Stimulated activated CD4-positive, alpha-beta T cell treated with anti-CD3 and anti-CD28 coated beads, TNF-alpha, amount 100 ng/mL, for 48 hours (primary cell): ENCODE measurements at regions not wholly inside any gene's neighbourhood (a gene's known extent, or its start where the extent isn't known, plus 50 kb on each side); places are given as distances from the start of the nearest gene placed in this dataset.
"Not testable (repeated sequence)": the region's sequence is repeated elsewhere in the genome, so short reads cannot be mapped to it uniquely, and the experiment has no call there.

Source experiments
- DNase-seq, 3 donors: peaks; one replicate each; pipeline ENCODE4 v3.0.0-alpha.2; 2020; ENCODE audit warnings: low read depth in 3 of 3

DNA sequence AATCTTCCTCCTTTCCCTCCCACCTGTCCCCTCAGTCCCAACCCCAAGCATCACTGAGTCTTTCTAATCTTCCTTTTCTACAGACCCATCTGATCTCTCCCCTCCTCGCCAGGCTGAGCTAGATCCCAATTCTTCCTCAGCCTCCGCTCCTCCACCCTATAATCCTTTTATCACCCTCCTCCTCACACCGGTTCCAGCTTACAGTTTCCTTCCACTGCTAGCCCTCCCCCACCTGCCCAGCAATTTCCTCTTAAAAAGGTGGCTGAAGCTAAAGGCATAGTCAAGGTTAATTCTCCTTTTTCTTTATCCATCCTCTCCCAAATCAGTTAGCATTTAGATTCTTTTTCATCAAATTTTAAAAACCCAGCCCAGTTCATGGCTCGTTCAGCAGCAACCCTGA, 470.6 kb upstream of the NUDT12 start:
- not testable (repeated sequence) for DNase-seq

DNA sequence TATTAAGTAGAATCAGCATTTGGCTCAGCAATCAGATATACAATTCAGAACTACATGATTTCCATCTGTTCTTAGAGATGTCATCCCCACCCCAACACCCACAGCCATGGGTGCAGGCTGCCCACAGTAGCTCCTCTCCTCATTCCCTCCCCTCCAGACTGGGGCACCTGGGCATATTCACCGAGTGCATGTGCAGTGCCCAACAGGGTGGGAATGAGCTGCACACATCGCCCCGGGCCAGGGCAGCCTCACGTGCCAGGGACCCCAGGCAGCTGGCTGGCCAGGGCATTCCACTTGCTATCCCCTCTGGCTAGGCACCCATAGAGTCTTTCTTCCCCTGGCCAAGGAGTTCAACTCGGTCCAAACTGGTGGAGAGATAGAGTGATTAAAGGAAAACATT, 461.9 kb upstream of the NUDT12 start:
- DNase-seq, result no peak

DNA sequence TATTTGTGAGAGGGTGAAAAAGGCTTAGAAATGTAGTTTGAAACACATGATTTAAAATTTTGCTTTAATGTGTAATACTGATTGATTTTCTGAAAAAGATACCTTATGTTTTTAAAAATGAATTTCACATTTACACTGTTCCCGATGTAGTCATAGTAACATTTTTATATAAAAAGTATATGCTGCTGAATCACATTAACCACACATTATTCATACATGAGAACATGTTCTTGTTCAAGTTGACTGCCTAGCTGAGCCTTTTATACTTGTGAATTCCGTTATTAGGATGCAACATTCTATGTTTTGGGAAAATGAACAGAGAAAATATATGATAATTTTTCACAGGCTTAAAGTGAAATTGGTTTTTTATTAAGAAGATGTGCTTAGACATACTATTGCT, 461.1 kb upstream of the NUDT12 start:
- DNase-seq, result no peak

DNA sequence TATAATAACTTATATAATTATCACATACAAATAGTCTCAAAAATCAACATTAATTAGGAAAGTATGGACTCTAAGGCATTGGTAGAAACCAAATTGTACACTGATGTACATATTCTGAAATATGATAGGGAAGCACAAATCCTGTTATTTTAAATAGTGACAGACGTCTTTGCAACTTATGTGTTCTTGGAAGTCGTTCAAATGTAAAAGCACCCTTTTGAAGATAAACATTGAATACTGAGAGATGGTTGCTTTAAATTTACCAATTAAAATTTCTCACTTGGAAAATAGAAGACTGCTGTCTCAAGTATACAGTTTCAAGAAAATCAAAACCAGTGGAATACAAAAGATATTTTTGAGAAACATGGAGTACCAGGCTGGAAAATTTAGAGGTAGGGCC, 457.4 kb upstream of the NUDT12 start:
- DNase-seq, result no peak

DNA sequence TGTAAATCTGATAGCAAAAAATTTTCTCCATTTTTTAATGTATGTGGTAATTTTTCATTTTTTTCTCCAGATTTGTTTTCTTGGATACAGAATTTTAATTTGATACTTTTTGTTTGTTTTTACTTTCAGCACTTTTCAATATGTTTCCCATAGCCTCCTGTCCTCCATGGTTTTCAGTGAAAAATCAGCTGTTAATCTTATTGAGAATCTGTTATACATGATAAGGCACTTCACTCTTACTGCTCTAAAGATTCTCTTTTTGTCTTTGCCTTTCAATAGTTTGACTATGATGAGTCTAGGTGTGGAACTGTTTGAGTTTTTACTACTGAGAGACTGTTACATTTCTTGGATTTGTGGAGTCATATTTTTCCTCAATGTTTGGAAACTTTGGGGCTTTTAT, 455.7 kb upstream of the NUDT12 start:
- no peak for DNase-seq

DNA sequence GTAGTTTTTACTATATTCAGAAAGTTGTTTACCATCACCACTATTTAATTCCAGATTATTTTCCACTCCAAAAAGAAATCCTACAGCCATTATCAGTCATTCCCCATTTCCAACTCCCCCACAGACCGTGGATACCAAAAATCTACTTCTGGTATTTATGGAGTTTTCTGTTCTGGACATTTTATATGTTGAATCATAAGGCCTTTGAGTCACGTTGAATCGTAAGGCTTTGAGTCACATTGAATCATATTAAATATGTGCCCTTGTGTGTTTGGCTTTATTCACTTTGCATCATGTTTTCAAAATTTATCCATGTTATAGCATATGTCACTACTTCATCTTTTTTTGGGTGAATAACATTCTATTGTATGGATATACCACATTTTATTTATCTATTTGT, 454.1 kb upstream of the NUDT12 start:
- DNase-seq, result no peak

DNA sequence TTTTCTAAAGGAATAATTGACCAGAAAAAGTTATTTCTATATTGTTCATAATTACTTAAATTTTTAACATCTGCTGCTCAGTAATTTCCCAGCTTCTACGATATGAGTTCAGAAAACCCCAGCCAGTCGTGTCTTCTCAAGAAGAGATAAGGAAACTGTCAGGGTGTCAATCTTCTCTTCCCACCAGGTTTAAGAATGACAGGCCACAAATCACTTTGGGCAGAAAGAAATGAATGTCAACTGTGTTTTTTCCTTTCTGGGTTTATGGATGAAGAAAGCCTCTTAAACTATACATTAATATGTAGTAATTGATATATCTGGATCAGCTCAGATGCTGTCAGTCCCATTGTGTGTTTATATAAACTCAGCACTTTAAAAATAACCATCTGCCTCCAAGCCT, 453.2 kb upstream of the NUDT12 start:
- no peak for DNase-seq

DNA sequence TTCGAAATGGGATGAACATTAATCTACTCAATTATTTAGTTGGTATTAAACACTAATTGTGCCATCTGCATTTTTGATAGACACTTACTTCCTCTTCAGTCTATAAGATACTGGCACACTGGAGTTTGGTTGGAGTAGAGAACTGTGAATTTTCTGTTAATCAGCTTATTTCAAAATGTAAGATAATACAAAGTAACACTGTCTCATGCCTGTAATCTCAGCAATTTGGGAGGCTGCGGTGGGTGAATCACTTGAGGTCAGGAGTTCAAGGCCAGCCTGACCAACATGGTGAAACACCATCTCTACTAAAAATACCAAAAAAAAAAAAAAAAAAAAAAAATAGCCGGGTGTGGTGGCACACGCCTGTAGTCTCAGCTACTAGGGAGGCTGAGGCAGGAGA, 440.2 kb upstream of the NUDT12 start:
- not testable (repeated sequence) for DNase-seq

DNA sequence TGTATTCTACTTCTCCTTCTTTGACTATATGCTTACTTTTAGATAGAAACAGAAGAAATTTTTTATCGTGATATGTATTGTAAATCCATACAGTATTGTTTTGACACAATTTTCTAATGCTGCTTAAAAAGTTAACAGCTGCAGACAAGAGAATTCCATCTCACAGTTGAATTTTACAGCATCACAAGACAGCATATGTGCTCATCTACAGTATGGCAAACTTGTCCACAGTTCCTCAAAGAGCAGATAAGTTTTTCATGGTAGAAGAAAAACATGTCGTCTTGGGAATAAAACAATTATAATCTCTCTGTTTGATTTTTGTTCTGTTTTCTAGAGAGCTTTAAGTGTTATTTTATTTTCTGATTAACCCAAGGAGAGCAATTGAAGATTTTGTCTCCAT, 438.5 kb upstream of the NUDT12 start:
- no peak for DNase-seq

DNA sequence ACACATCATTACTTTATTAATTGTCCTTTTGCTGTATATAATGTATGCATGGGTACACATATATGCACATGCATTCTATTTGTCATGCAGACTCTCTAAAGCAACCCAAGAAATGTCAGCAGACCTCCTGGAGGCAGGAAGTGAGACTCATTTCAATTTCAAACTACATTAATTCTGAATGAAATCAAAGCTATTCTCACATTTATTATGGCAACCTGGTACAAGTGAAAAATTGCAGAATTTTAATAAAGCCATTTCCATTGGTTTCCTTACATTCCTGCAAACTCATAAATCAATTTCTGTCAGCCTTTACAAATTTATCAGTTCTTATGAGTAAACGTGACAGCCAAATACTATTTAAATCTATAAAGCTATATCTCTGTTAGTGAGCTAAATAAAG, 430.4 kb upstream of the NUDT12 start:
- DNase-seq, result no peak

DNA sequence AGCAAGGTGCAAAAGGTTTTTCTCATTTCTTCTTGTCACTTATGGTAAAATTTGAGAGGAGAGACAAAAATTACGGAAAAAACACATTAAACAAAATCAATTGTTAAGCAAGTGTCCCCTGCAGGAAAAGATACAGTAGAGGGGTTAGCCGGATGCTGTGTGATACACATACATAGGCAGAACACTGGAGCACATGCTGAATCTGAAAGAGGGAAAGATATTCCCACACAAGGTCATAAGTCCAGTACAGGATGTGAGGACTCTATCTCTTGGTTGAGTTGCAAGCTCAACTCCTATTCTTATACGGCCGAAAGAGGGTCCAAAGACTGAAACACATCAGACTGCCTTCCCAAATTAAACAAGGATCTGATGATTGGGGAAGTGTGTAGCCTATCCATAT, 427.5 kb upstream of the NUDT12 start:
- DNase-seq, result no peak

DNA sequence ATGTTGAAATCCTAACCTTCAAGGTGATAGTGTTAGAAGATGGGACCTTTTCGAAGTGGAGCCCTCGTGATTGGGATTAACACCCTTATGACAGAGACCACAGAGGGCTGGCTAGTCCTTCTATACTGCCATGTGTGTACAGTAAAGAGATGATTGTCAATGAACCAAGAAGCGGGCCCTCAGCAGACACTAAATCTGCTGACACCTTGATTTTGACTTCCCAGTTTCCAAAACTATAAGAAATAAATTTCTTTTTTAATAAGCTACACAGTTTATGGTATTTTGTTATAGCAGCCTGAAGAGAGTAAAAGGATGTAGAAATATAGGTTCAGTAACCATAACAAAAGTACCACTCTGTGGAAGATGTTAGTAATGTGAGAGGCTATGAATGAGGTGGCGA, 419.0 kb upstream of the NUDT12 start:
- DNase-seq, result no peak

DNA sequence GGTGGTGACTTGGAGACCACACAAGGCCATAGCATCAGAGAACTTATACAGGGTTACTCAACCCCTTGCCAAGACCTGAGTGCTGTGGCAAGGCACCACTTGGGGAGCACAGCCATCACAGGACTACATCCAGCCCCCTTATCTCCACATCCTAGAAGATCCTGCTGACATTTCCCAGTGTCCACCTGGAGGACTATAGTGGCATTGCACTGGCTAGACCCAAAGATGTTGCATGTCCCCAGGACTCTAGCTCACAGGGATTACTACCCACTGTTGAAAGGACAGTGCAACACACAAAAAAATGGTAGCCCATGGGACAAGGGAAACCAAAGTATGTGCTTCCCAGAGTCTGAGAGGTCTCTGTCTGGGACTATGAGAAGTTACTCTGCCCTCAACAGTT, 411.1 kb upstream of the NUDT12 start:
- DNase-seq, result no peak

DNA sequence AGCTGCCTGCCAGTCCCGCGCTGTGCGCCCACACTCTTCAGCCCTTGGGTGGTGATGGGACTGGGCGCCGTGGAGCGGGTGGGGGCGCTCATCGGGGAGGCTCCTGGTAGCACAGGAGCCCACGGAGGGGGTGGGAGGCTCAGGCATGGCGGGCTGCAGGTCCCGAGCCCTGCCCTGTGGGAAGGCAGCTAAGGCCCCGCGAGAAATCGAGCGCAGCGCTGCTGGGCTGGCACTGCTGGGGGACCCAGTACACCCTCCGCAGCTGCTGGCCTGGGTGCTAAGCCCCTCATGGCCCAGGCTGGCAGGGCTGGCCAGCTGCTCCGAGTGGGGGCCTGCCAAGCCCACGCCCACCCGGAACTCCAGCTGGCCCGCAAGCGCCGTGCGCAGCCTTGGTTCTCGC, 403.7 kb upstream of the NUDT12 start:
- DNase-seq, result not testable (repeated sequence)

DNA sequence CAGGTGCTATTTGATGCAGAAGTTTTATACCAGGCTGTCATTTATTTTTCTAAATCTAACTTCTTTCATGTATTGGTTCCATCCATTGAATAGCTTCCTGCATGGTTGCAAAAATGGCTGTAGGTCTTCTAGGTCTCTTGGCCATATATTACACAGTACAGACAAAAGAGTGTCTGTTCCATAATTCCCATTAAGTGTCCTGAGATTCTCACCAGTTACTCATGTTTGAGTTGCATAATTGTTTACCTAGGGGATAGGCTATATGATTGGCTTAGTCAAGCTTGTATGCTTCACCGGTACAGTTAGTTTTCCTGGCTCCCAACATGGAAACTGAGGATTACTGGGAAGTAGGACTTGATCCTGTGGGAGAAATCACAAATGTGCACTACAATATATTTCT, 399.4 kb upstream of the NUDT12 start:
- DNase-seq, result no peak

DNA sequence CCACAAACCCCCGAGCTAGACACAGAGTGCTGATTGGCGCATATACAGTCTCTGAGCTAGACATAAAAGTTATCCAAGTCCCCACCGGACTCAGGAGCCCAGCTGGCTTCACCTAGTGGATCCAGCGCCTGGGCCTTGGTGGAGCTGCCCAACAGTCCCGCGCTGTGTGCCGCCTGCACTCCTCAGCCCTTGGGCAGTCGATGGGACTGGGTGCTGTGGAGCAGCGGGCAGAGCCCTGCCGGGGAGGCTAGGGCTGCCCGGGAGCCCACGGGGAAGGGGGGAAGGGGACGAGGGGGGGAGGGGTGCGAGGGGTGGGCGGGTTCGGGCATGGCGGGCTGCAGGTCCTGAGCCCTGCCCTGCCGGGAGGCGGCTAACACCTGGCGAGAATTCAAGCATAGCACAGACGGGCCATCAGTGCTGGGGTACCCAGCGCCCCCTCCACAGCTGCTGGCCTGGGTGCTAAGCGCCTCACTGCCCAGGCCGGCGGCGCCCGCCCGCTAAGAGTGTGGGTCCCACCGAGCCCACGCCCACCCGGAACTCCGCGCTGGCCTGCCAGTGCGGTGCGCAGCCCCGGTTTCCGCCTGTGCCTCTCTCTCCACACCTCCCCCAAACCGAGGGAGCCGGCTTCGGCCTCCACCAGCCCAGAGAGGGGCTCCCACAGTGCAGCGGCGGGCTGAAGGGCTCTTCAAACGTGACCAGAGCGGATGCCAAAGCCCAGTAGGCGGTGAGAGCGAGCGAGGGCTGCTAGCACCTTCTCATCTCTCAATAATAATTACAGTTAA, 391.2 kb upstream of the NUDT12 start:
- no peak for DNase-seq

DNA sequence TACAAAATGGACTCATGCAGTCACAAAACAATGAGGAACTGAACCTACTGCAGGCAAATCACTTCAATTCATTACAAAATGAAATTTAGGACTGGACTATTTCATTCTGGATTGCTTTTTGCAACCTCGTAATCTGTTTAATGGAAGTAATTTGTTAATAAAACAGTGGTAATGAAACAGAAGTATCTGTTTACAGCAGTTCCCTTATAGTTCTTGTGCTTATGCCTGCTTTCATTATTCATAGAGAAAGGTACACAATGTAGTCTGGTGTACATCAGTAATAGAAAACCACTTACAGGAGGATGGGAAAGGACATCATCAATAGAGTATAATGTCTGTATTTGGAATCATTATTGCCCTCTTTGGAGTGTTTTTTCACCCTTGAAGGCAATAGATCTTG, 389.2 kb upstream of the NUDT12 start:
- DNase-seq, result no peak

DNA sequence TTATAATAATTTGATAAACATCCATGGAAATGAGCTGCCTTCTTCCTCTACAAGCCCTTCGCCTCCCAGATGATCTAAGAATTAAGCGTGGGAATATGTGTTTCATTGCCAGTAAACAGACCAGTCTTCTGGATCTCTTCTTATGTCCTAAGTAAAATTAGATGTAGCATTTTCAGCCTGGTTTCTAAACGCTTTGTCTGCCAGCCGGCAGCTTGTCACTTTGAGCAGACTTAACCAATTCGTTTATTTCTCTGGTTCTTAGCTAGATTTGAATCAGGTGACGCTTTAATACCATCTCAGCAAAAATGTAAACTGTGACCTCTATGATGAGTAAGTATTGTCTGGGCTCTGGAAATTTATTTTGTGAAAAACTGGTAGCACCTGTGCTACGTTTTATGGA, 380.6 kb upstream of the NUDT12 start:
- DNase-seq, result no peak

DNA sequence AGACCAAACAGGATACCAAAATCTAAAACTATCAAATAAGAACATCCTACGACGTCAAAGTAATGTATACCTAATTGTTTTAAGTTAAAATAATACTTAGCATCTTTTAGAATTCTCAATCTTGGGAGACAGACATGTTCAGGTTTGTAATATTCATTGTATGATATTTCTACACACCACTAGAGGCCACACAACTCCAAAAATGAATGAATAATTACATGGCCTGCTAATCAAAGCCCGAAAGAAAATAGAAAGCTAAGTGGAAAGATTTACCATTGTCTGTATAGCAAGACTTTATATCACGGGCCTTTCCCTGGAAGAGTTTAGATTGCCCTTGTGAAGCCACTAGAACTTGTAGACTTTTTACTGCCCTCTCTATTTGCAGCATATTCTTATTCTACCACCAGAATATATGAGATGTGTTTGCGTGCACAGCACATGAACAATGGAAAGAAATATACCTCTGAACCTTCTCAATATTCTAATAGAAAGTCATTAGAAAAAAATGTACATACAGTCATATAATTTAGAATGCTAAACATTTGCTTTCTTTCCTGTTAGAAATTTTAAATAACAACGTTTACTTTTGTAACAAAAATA, 380.1 kb upstream of the NUDT12 start:
- DNase-seq, result no peak

DNA sequence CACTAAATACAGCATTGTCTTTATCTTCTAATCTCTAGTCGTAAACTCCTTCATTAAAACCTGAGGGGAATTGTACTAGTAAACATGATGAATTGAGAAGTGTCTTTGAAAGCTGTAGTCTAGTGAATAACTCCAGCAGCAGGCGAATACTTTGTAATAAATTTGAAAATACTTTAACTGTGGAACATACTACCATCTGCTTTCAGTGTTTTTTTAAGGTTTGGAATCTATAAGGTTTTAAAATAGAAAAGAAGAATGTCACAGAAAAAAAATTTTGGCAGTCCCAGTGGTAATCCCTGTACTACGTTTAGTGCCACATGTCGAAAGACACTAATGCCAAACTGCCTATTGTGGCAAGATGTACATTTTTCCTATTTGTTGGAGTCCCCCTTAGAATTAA, 379.0 kb upstream of the NUDT12 start:
- DNase-seq, result no peak

DNA sequence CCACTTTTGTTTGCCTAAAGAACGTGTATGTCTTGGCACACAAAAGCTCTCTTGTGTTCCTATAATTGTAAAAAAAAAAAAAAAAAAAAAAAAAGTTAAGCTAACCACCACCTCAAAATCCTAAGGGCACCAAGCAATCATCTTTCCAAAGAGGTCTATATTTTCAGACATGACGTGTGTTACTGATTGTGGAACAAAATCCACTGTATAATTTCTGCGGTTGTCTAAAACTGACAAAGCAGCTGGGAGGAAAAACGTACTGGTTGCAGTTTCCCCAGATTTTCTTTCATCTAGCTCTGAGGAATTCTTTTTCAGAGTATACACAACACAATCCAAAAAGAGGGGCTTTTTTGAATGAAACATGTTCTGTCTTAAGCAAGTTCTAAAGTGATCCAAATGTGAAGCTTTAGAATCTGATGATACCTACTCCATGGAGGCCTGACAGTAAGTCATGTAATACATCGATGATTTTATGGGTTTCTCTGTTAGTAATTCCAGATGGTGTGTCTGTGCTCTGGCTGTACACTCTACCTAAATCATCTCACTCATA, 375.6 kb upstream of the NUDT12 start:
- DNase-seq, result no peak

DNA sequence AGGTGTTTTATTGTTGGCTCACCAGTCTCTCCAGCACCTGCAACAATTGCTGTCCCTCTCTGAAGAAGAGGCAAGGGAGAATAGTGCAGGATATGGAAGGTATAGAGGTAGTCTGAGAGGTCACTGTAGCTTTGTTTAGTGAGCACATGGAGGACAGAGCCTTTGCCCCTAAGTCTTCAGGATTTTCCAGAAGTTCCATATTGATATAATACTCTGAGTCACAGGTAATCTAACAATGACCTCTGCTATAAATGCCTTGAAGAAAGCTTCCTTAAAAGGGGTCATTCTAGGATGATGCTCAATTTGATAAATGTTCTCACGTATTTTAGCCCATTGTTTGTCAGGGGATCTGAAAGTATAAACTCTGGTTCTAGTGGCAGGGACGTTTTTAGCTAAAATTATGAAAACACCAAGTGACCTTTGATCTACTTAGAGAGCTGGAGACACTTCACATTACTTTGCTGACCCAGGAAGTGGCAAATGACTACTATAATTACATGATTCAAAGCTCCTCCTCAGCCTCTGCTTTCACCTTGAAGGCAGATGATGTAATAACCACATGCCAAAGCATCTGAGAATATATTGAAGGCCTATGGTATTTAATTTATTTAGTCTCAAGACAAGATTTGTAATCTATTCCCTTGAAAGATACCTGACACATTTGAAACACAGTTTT, 366.9 kb upstream of the NUDT12 start:
- DNase-seq, result no peak

DNA sequence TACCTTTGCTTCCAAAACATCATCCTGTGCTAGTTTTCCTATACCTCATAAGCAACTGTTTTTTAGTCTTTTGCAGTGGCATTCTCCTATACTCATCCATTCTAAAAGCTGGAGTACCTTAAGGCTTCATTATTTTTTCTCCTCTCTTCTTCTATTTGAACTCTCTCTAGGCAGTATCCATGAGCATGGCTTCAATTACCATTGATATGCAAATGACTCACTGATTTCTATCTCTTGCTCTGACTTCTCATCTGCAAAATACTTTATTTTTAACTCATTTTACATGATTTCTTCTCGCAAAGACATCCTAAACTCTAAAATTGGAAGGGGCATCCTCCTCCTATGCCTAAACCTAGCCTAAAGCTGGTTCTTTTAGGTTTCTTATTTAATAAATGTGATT, 365.1 kb upstream of the NUDT12 start:
- no peak for DNase-seq
